Islet of Langerhans (tissue), 1 donor: ENCODE measurements at regions not wholly inside any gene's neighbourhood (a gene's known extent, or its start where the extent isn't known, plus 50 kb on each side); places are given as distances from the start of the nearest gene placed in this dataset.

Experiments
- FAIRE-seq: peaks from one replicate; lab custom pipeline; 2011; peaks lifted over from hg19 to GRCh38; lab: Jason Lieb, UNC

DNA sequence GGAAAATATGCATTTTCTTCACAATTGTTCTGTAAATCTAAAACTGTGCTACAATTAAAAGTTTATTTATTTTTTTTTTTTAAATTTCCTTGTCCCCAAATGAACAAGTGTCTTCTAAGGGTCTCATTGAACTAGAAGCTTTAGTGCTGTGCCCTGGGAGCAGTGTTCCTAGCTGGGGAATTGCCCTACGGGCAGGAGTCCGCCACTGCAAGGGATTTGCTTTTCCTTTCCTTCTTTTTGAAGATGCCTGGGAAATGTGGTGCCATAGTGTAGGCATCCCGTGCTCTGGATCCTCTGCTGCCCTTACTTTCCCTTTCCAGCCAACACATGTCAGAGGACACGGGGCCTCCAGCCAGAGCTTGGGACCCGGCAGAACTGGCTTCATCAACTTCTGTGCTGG is 177.1 kb upstream of the CTBP2 start:
- no peak for FAIRE-seq

DNA sequence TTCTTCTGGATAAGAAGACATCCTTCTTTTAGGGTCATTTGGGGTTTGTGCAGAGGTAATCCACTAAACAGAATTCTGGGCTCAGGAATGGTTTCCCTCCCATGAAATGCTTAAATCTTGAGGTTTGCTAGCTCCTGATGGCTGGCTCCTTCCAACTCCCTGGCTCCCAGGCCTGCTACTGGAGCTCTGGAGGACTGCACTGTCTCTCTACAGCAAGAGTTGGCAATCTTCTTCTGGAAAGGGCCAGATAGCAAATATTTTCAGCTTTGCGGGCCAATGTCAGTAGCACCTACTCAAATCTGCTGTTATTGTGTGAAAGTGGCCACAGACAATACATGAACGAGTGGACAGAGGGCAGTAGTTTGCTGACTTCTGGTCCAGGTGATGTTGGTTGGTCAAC is 174.2 kb upstream of the CTBP2 start:
- no peak for FAIRE-seq

GRCh38 chr10:125333769-125334168 is 173.4 kb upstream of the CTBP2 start:
- no peak for FAIRE-seq

GRCh38 chr10:125333209-125333591 is 172.8 kb upstream of the CTBP2 start:
- no peak for FAIRE-seq

DNA sequence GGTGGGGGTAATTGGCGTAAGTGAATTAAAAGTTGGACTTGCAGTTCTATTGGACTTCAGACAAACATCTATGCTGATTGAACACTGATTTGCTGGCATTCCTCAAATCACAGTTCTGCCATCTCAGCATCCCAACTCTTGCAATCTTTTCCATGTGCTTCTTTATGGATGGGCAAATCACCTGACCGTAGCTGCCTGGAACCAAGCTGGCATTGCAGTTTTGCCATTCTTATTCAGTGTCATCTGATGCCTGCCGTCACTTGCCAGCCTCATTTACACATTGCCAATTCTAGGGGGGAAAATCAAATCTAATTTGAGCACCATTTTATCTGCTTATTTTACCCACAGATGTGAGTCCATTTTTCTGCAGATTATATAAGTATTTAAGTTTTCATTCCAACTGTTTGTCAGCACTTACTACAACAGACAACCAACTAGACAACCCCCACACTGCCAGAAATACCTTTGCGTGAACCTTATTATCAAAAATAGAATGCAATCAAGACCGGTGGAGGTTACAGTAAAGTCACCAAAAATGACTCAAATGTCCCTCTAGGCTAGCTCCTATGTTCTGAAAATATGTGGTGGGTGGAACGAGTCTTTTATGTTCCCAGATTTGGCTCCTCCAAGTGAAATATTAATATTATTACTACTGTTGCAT is 172.3 kb upstream of the CTBP2 start:
- no peak for FAIRE-seq

- no peak for FAIRE-seq
Observed at GRCh38 chr10:125331056-125331455, 170.7 kb upstream of the CTBP2 start.

GRCh38 chr10:125329056-125329455 is 168.7 kb upstream of the CTBP2 start:
- no peak for FAIRE-seq

DNA sequence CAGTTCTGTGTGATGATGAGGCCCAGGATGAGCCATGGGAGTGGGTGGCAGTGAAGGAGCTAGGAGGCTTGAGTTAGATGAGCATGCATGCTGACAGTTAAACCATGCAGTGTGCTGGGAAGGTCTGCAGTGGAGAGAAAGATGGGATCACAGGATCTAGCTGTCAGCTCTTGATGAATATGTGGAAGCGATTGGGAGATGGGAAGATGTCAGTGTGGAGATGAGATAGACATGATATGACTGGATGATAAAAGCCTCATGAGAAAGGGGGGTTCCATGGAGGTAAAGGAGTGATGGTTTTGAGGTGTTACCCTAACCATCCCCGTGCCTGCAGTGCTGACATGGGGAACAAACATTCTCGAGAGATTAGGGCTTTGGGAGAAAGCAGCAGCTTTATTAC is 165.0 kb upstream of the CTBP2 start:
- no peak for FAIRE-seq

- FAIRE-seq: no peak
Observed at GRCh38 chr10:125316436-125316835, 156.1 kb upstream of the CTBP2 start.

- FAIRE-seq: no peak
Observed at GRCh38 chr10:125300937-125301336, 140.6 kb upstream of the CTBP2 start.

- no peak for FAIRE-seq
Observed at GRCh38 chr10:125299461-125299860, 139.1 kb upstream of the CTBP2 start.

DNA sequence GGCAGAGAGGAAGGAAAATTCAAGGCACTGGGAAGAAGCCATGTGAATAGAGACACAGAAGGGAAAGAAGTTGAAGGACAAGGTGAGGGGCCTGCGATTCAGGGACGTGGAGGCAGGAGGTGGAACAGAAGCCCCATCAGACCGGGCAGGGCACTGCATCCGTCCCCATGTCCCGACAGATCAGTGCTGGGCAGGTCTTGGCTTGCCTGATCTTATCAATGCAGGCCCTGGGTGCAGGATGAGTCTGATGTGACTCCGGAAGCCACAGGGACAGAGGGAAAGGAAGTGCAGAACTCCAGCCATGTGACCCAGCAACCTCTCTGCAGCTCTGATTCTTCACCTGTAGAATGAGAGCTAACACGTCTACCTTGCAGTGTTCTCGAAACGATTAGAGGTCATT is 136.2 kb upstream of the CTBP2 start:
- FAIRE-seq: no peak

- FAIRE-seq: no peak
Observed at GRCh38 chr10:125294109-125294508, 133.7 kb upstream of the CTBP2 start.

- FAIRE-seq: no peak
Observed at GRCh38 chr10:125291836-125292235, 131.5 kb upstream of the CTBP2 start.

GRCh38 chr10:125289461-125289860 is 129.1 kb upstream of the CTBP2 start:
- no peak for FAIRE-seq

DNA sequence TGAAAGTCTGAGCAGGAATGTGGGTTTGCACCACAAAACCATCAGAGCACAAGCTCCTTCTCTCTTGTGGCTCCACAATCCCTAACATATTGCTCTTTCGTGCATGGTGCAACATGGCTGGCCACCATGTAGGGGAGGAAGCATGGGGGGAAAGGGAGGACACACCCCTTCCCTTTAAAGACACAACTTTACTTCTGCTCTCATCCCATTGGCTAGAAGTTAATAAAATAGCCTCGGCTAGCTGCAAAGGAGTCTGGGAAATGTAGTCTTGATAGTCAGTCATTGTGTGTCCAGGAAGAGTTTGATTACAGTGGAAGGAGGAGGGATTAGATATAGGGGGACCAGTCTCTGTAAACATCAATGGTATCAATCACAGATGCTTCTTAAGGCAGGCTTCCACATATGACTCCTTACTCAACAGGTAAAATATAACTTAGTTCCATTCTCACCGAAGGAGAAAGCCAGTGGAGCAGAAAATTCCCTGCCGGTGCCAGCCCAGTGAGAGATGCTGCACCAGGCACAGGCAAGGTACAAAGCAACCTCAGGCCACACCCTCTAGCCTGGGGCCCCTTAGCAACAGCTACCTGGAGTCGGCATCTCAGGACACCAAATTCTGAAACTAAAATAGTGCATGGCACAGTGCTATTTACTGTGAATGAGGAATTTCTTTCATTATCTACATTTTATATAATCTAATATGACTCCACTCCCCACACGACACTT is 124.7 kb upstream of the CTBP2 start:
- no peak for FAIRE-seq

DNA sequence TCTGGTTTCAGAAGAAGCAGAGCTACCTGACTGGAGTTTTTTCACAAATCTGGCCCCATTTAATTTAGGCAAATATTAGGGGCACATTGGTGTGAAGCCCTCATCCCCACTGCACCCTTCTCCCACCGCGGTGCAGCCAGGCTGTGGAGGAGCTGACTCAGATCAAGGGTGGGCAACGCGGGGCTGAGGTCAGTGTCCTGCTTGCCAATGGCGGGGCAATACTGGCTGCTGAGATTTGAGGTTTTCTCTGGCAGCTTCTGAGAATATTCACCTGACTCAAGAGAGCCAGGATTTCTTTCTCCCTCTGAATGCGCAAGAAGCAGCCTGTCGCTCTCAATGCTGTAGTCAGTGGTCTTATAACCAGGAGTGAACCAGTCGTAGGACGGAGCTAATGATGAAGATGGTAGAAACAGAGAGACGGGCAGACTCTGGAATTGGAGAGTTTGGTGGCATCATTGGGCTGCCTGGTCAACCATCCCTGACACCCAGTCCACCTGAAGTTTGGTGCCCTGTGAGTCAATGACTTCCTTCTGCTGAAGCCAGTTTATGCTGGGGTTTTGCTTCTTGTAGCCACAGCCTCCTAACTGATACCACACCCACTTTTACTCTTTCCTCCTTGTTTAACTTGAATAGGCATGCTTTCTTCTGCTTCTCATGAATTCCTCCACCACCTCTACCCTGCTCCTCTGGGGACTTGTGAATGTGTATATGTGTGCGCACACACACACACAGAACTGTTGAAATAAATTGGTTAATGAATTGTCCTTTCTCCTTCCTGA is 123.7 kb upstream of the CTBP2 start:
- no peak for FAIRE-seq

DNA sequence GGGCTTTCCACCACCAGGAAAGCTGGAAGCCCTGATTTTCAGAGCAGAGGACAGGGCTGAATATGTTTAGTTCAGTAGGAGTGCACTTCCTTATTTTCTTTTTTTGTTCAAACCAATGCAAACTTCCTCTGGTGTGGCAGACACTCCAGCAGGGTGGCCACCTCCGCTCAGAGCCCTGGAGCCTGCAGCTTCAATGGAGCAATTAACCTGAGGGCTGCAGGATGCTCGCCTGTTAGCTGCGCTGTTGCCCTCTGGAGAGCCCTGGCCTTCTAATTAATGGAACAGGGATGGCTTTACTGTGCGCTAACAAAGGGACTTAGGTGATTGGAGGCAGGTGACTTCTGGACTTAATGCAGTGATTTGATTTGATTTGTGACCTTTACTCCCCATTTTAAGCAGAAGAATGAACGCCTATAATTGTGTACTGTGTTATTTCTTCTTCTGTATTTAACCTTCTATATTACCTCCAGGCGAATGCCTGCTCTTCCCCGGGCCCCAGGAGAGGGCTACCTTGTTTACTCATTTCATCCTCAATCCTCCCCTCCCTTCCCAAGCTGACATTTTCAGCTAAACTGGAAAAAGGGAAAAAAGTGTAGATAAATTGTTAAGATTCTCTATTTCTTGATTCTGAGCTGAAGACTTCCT is 123.0 kb upstream of the CTBP2 start:
- no peak for FAIRE-seq

GRCh38 chr10:125281091-125281490 is 120.7 kb upstream of the CTBP2 start:
- no peak for FAIRE-seq

DNA sequence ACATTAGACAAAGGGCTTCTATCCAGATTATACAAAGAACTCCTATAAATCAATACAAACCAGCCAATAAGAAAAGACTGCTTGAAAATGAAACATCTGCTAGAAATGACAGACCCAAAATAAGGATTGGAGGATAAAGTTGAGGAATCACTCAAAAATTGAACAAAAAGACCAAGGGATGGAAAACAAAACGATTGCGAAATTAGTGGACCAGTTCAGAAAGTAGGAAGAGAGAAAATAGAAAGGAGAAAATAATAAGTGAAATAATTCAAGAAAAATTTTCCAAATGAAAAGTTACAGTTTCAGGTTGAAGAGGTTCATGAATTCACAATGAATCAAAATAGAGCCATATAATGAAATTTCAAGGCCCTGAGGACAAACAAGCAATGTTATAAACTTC is 115.8 kb upstream of the CTBP2 start:
- FAIRE-seq: no peak

DNA sequence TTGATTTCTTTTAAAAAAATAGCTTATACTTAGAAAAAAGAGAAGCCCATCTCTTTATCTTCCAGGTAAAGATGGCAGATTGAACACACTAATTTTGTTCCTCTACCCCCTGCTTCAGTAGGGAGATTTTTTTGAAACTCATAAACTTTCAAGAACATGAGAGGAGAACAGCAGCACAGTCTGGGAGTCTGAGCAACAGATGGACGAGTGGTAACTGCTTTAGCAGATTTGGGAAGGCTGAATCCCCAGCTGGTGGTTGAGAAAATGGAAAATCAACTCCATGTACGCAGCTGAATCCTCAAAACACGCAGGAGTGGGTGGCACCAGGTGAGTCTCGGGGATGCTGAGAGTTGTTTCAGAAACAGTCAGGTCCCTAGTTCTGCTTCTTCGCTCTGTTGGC is 114.6 kb upstream of the CTBP2 start:
- FAIRE-seq: no peak

- no peak for FAIRE-seq
Observed at GRCh38 chr10:125273023-125273422, 112.7 kb upstream of the CTBP2 start.

GRCh38 chr10:125269716-125270115 is 109.4 kb upstream of the CTBP2 start:
- FAIRE-seq: no peak
